Smooth muscle cell (in vitro differentiated cells): ENCODE measurements at regions not wholly inside any gene's neighbourhood (a gene's known extent, or its start where the extent isn't known, plus 50 kb on each side); places are given as distances from the start of the nearest gene placed in this dataset.

Experiments used
- DNase-seq: peaks from one replicate; lab custom pipeline; 2025; ENCODE audit not compliant: unreplicated experiment; lab: John Stamatoyannopoulos, UW
- H2AFZ ChIP-seq: fragments of 200-600 bp; sonication (generic); 2 replicates; pipeline ENCODE4 v1.6.0; 2016; ENCODE audit warnings: antibody characterized with exemption, low read depth, mild to moderate bottlenecking
- H3F3A ChIP-seq: fragments of 200-600 bp; sonication (generic); 2 replicates; pipeline ENCODE4 v1.6.0; 2017; ENCODE audit warnings: antibody characterized with exemption, low read depth
- H3K27ac ChIP-seq: fragments of 200-600 bp; sonication (generic); 2 replicates; pipeline ENCODE4 v1.5.1; 2016; ENCODE audit warnings: low read depth, mild to moderate bottlenecking
- H3K27me3 ChIP-seq: fragments of 200-600 bp; sonication (generic); 2 replicates; pipeline ENCODE4 v1.6.1; 2016; ENCODE audit warnings: low read depth, mild to moderate bottlenecking
- H3K36me3 ChIP-seq: fragments of 200-600 bp; sonication (generic); 2 replicates; pipeline ENCODE4 v1.5.1; 2016; ENCODE audit warnings: low read depth
- H3K4me1 ChIP-seq: fragments of 200-600 bp; sonication (generic); 2 replicates; pipeline ENCODE4 v1.5.1; 2016; ENCODE audit warnings: low read depth
- H3K4me2 ChIP-seq: fragments of 200-600 bp; sonication (generic); 2 replicates; pipeline ENCODE4 v1.6.0; 2016; ENCODE audit warnings: mild to moderate bottlenecking
- H3K4me3 ChIP-seq: fragments of 200-600 bp; sonication (generic); 2 replicates; pipeline ENCODE4 v1.5.1; 2016; ENCODE audit warnings: mild to moderate bottlenecking
- H3K79me2 ChIP-seq: fragments of 200-600 bp; sonication (generic); 2 replicates; pipeline ENCODE4 v1.6.0; 2016; ENCODE audit warnings: low read depth, mild to moderate bottlenecking
- H3K9ac ChIP-seq: fragments of 200-600 bp; sonication (generic); 2 replicates; pipeline ENCODE4 v1.6.0; 2016; ENCODE audit warnings: low read depth
- H3K9me3 ChIP-seq: fragments of 200-600 bp; sonication (generic); replicated peaks from 2 replicates; pipeline ENCODE4 v1.5.1; 2016; ENCODE audit warnings: low read depth
- H4K20me1 ChIP-seq: fragments of 200-600 bp; sonication (generic); 2 replicates; pipeline ENCODE4 v1.6.0; 2016; ENCODE audit warnings: low read depth
- WGBS: methylation state at CpG from one replicate; pipeline ENCODE4 v1.1.7; 2016; ENCODE audit warnings: low lambda C conversion rate; 5-methylcytosine and 5-hydroxymethylcytosine counted together
- TF ChIP-seq, protein P1 (sequence below): fragments of 200-600 bp; sonication (generic); IDR thresholded peaks from 2 replicates; pipeline ENCODE4 v1.5.1; 2017; ENCODE audit warnings: borderline replicate concordance, mild to moderate bottlenecking, antibody characterized with exemption; ENCODE audit not compliant: insufficient read depth, poor library complexity, severe bottlenecking

DNA sequence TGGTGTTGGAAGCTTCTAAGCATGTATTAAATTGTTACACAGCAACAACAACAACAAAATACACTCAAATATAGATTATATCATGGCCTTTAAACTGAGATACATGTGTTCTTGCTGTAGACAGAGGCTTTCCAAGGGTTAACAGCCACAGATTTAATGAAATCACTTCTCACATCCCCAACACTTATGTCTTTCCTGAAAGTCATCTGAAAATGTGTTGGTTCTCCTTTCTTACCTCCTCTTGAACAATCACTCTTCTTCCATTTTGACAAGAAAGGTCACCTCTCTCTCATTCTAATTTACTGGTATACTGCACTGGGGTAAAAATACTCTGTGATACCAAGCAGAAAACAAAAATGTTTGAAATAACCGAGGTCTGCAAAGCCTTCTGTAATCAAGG is 507.3 kb upstream of the KCNMB2 start:
- TF ChIP-seq, protein P1, sequence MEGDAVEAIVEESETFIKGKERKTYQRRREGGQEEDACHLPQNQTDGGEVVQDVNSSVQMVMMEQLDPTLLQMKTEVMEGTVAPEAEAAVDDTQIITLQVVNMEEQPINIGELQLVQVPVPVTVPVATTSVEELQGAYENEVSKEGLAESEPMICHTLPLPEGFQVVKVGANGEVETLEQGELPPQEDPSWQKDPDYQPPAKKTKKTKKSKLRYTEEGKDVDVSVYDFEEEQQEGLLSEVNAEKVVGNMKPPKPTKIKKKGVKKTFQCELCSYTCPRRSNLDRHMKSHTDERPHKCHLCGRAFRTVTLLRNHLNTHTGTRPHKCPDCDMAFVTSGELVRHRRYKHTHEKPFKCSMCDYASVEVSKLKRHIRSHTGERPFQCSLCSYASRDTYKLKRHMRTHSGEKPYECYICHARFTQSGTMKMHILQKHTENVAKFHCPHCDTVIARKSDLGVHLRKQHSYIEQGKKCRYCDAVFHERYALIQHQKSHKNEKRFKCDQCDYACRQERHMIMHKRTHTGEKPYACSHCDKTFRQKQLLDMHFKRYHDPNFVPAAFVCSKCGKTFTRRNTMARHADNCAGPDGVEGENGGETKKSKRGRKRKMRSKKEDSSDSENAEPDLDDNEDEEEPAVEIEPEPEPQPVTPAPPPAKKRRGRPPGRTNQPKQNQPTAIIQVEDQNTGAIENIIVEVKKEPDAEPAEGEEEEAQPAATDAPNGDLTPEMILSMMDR, result no peak
- Histone ChIP-seq H3F3A (no peaks in the 10 kb centered on the region), H4K20me1 (no peaks in the 10 kb centered on the region), H3K4me3 (no peak overlapping the region), H2AFZ (no peak overlapping the region), H3K36me3 (no peaks in the 10 kb centered on the region), H3K79me2 (no peaks in the 10 kb centered on the region), H3K27ac (no peak overlapping the region), H3K9me3 (no peaks in the 10 kb centered on the region), H3K4me1 (no peaks in the 10 kb centered on the region), H3K27me3 (no peaks in the 10 kb centered on the region), H3K4me2 (no peak overlapping the region), H3K9ac (no peak overlapping the region)
- no peak for DNase-seq
- 92% methylated on average over 1 of the region's 1 CpG for WGBS

DNA sequence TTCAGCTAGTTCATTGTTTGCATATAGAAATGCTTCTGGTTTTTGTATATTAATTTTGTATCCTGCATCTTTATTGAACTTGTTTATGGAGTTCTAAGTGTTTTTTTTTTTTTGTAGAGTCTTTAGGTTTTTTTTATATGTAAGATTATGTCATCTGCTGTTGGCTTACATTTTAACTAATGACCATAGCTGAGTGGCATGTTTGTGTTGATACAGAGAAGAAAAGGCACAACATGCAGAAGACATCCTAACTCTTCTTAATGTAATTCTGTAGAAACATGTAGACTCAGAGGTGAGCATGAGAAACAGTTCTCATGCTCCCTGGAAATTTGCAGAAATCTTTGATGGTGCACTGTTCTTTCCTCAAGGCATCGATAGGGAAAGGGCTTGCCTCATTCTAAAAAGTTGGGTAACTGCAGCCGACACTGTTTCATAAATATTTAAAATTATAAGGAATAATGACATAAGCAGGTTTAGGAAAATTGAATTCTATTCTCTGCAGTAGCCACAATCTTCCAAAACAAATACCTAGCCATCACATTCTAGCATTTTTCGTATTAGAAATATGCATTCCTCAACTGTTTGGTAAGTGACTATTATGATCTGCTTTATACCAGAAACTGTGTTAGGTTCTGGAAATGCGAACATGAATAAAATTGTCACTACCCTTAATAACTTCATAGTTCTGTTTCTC is 499.6 kb upstream of the KCNMB2 start:
- no peaks in the 10 kb centered on the region for H3K9me3 ChIP-seq
- DNase-seq, result no peak
- H3K4me2 ChIP-seq, result no peak overlapping the region
- H3F3A ChIP-seq, result no peaks in the 10 kb centered on the region
- H3K4me1 ChIP-seq, result no peaks in the 10 kb centered on the region
- no peak overlapping the region for H3K27ac ChIP-seq
- TF ChIP-seq, protein P1, result no peak
- no peaks in the 10 kb centered on the region for H3K36me3 ChIP-seq
- 93% methylated on average over 4 of the region's 4 CpGs for WGBS
- no peak overlapping the region for H2AFZ ChIP-seq
- no peaks in the 10 kb centered on the region for H4K20me1 ChIP-seq
- no peak overlapping the region for H3K9ac ChIP-seq
- no peaks in the 10 kb centered on the region for H3K27me3 ChIP-seq
- H3K79me2 ChIP-seq, result no peaks in the 10 kb centered on the region
- no peak overlapping the region for H3K4me3 ChIP-seq

DNA sequence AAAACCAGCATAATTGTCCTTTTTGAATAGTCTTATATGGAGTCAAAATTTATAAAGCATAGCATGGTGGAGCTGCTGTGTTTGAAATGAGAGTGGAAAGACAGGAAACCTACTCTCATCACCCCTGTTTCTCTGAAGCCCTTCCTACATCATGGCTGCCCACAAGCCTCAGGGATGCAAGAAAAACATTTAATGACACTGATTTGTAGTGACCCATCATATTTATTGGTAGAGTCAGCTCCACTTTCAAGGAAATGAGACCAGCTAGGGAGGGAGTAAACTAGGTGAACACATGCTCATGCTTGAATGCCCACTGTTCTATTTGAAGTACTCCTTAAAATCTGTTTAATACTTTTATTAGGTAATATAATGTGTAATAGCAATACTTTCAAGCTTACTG is 494.3 kb upstream of the KCNMB2 start:
- Histone ChIP-seq H2AFZ (no peak overlapping the region), H3K27ac (no peak overlapping the region), H3K27me3 (no peaks in the 10 kb centered on the region), H3K4me3 (no peak overlapping the region), H3K79me2 (no peaks in the 10 kb centered on the region), H3K9me3 (no peaks in the 10 kb centered on the region), H3K9ac (no peak overlapping the region), H3K36me3 (no peaks in the 10 kb centered on the region), H3F3A (no peaks in the 10 kb centered on the region), H3K4me1 (no peaks in the 10 kb centered on the region), H4K20me1 (no peaks in the 10 kb centered on the region), H3K4me2 (no peak overlapping the region)
- no peak for DNase-seq
- TF ChIP-seq, protein P1, result no peak

DNA sequence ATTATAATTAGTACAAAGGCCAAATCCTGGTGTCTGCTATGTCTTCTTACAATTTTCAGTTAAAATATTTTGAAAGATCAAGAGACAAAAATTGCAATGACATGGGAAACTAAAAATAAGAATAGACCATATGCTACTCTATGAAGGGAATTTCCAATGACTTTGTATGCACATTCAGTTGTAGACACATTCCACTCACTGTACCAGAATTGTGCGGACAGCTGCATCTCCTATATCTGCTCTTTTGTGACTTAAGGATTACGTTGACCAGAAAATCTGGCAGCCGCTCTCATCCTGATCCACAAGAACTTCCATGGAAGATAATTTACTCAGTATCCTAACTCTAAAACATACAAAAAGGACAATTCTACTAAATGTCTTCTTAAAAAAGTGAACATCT is 493.9 kb upstream of the KCNMB2 start:
- Histone ChIP-seq H3K27ac (no peak overlapping the region), H3K9me3 (no peaks in the 10 kb centered on the region), H4K20me1 (no peaks in the 10 kb centered on the region), H3K4me1 (no peaks in the 10 kb centered on the region), H3K27me3 (no peaks in the 10 kb centered on the region), H3K79me2 (no peaks in the 10 kb centered on the region), H3K9ac (no peak overlapping the region), H3K4me2 (no peak overlapping the region), H3K36me3 (no peaks in the 10 kb centered on the region), H3K4me3 (no peak overlapping the region), H3F3A (no peaks in the 10 kb centered on the region), H2AFZ (no peak overlapping the region)
- WGBS, result 82% methylated on average over 3 of the region's 3 CpGs
- TF ChIP-seq, protein P1, result no peak
- no peak for DNase-seq
